ENCODE measurements at regions not wholly inside any gene's neighbourhood (a gene's known extent, or its start where the extent isn't known, plus 50 kb on each side); places are given as distances from the start of the nearest gene placed in this dataset.

GRCh38 chr10:90526721-90527120 lies 331.1 kb downstream of the HTR7 start:
- intact Hi-C loops (cut with micrococcal nuclease): no loop called here
- Histone ChIP-seq H2AFZ (ENCODE audit: low read length) (no peak overlapping the region), H3K4me2 (ENCODE audit: low read length) (no peak overlapping the region), H3K4me3 (ENCODE audit: low read length) (no peak overlapping the region), H3F3A (ENCODE audit: low read length, unreplicated experiment) (no peaks in the 10 kb centered on the region), H4K20me1 (ENCODE audit: low read length) (no peaks in the 10 kb centered on the region), H3K27me3 (ENCODE audit: low read length) (no peaks in the 10 kb centered on the region), H3K79me2 (ENCODE audit: low read length) (no peaks in the 10 kb centered on the region), H3K9me2 (replicated peaks; ENCODE audit: low read length) (no peaks in the 10 kb centered on the region), H3K4me1 (ENCODE audit: insufficient read depth, low read length) (no peaks in the 10 kb centered on the region), H3K27ac (ENCODE audit: low read length) (no peak overlapping the region), H3K36me3 (ENCODE audit: low read depth, low read length) (no peaks in the 10 kb centered on the region), H3K9me3 (ENCODE audit: low read length) (no peaks in the 10 kb centered on the region), H3K9ac (ENCODE audit: low read length) (no peak overlapping the region)
- no TSS peak for BruUV-seq (replicated peaks)
- POLR2A ChIA-PET (ENCODE audit: unreplicated experiment): no interaction called here
- CTCF ChIA-PET: no interaction called here
- no peak for DNase-seq
- no peak for TF ChIP-seq EZH2phosphoT487 (IDR thresholded peaks at IDR 0.05; ENCODE audit: borderline replicate concordance, low read length)
- TF ChIP-seq CTCF (conservative IDR thresholded peaks at IDR 0.05; ENCODE audit: low read depth, low read length): no peak
- no peak for TF ChIP-seq EZH2 (IDR thresholded peaks at IDR 0.05; ENCODE audit: low read length, unreplicated experiment)
- ATAC-seq: no peak

GRCh38 chr10:90530521-90530920 lies 327.3 kb downstream of the HTR7 start:
- Histone ChIP-seq H3K79me2 (ENCODE audit: low read length) (no peaks in the 10 kb centered on the region), H3K4me3 (ENCODE audit: low read length) (no peak overlapping the region), H2AFZ (ENCODE audit: low read length) (no peak overlapping the region), H3F3A (ENCODE audit: low read length, unreplicated experiment) (no peaks in the 10 kb centered on the region), H3K9ac (ENCODE audit: low read length) (no peak overlapping the region), H4K20me1 (ENCODE audit: low read length) (no peaks in the 10 kb centered on the region), H3K27me3 (ENCODE audit: low read length) (no peaks in the 10 kb centered on the region), H3K9me3 (ENCODE audit: low read length) (no peaks in the 10 kb centered on the region), H3K4me1 (ENCODE audit: insufficient read depth, low read length) (no peaks in the 10 kb centered on the region), H3K4me2 (ENCODE audit: low read length) (no peak overlapping the region), H3K27ac (ENCODE audit: low read length) (no peak overlapping the region), H3K9me2 (replicated peaks; ENCODE audit: low read length) (no peaks in the 10 kb centered on the region), H3K36me3 (ENCODE audit: low read depth, low read length) (no peaks in the 10 kb centered on the region)
- no TSS peak for BruUV-seq (replicated peaks)
- intact Hi-C loops (cut with micrococcal nuclease): no loop called here
- TF ChIP-seq CTCF (conservative IDR thresholded peaks at IDR 0.05; ENCODE audit: low read depth, low read length) (no peak), EZH2 (IDR thresholded peaks at IDR 0.05; ENCODE audit: low read length, unreplicated experiment) (no peak), EZH2phosphoT487 (IDR thresholded peaks at IDR 0.05; ENCODE audit: borderline replicate concordance, low read length) (no peak)
- no peak for DNase-seq
- no peak for ATAC-seq
- CTCF ChIA-PET: no interaction called here
- POLR2A ChIA-PET (ENCODE audit: unreplicated experiment): no interaction called here

GRCh38 chr10:90557385-90557784 lies 300.5 kb downstream of the HTR7 start:
- no peaks in the 10 kb centered on the region for H3K9me3 ChIP-seq (ENCODE audit: low read length)
- ChIA-PET POLR2A (ENCODE audit: unreplicated experiment) (interaction anchor here (0.6 kb wide), 1 partner anchor 537 kb away, joined by 3 read pairs; no protein-coding TSS in a partner anchor), CTCF (no interaction called here)
- no peak overlapping the region for H3K4me3 ChIP-seq (ENCODE audit: low read length)
- H3K36me3 ChIP-seq (ENCODE audit: low read depth, low read length): no peaks in the 10 kb centered on the region
- H3K27me3 ChIP-seq (ENCODE audit: low read length): no peaks in the 10 kb centered on the region
- no peaks in the 10 kb centered on the region for H4K20me1 ChIP-seq (ENCODE audit: low read length)
- H3K4me2 ChIP-seq (ENCODE audit: low read length): no peak overlapping the region
- DNase-seq: no peak
- H3K4me1 ChIP-seq (ENCODE audit: insufficient read depth, low read length): no peaks in the 10 kb centered on the region
- H3K9ac ChIP-seq (ENCODE audit: low read length): no peak overlapping the region
- no TSS peak for BruUV-seq (replicated peaks)
- H3F3A ChIP-seq (ENCODE audit: low read length, unreplicated experiment): no peaks in the 10 kb centered on the region
- H2AFZ ChIP-seq (ENCODE audit: low read length): no peak overlapping the region
- H3K79me2 ChIP-seq (ENCODE audit: low read length): no peaks in the 10 kb centered on the region
- ATAC-seq: no peak
- no peak overlapping the region for H3K27ac ChIP-seq (ENCODE audit: low read length)
- no peaks in the 10 kb centered on the region for H3K9me2 ChIP-seq (replicated peaks; ENCODE audit: low read length)
- intact Hi-C loops (cut with micrococcal nuclease): no loop called here
- TF ChIP-seq EZH2phosphoT487 (IDR thresholded peaks at IDR 0.05; ENCODE audit: borderline replicate concordance, low read length) (no peak), EZH2 (IDR thresholded peaks at IDR 0.05; ENCODE audit: low read length, unreplicated experiment) (no peak), CTCF (conservative IDR thresholded peaks at IDR 0.05; ENCODE audit: low read depth, low read length) (no peak)
